ENCODE measurements at regions not wholly inside any gene's neighbourhood (a gene's known extent, or its start where the extent isn't known, plus 50 kb on each side); places are given as distances from the start of the nearest gene placed in this dataset.
A peak's percentile ranks its signal among the peaks of the same experiment; 100 is the strongest.
"Not testable (repeated sequence)": the region's sequence is repeated elsewhere in the genome, so short reads cannot be mapped to it uniquely, and the experiment has no call there.

DNA sequence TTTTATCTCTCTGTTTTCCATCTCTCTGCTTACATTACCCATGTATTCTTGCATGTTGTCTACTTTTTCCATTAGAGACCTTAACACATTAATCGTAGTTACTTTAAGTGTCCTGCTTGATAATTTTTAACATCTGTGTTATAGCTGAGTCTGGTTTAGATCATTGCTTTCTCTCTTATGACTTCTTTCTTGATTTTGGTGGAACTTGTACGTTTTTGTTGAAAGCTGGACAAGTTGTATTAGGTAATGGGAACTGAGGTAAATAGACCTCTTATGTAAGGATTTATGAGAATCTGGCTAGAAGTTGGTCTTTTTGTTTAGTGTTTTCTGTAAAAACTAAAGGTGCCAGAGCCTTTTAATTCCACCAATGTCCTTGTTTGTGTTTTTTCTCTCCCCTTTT lies 100.8 kb upstream of the LYZL2 start:
- DNase-seq = no peak

DNA sequence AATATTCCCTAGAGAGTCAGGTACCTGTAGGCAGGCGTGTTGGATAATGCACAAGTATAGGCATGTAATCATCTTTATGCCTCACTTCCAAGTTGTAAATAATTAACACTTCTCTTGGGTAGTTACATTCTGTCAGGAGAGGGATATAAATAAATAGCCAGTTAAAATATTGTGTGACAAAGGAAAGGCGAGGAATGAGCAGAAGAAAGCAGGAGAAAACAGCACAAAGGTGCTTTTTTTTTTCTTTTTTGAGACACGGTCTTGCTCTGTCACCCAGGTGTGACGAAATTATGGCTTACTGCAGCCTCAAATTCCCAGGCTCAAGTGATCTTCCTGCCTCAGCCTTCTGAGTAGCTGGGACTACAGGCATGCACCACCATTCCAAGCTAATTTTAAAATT lies 99.2 kb upstream of the LYZL2 start:
- no peak for DNase-seq

DNA sequence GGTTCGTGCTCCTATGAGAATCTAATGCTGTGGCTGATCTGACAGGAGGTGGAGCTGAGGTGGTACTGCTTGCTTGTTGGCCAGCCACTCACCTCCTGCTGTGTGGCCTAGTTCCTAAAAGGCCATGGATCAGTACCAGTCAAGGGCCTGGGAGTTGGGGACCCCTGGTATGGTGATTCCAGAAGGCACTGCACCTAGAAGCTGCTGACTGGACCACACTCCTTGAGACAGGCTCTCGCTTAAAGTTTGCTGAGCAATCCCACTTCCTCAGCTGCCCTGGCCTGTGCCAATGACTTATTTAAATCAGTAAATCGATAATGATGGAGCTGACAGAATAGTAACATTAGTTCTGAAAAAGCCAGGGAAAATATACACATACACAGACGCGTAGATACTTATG lies 98.6 kb upstream of the LYZL2 start:
- no peak for DNase-seq

DNA sequence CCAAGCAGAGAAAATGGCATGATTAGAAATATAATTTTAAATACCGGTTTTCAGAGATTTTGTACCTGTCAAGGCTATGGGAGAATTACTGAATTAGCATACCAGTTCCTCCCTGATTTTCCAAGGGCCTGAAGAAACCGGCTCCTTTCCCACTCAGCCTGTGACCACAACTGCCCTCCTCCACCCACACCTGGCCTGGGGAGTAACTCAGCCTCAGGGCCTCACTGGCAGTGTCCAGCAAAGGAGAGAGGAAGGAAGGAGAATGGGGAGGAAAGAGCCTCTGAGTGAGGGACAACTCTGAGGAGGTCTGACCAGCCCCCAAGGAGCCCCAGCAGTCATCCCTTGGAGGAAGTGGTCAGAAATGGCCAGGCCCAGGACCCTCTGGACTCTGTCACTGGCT lies 98.0 kb upstream of the LYZL2 start:
- no peak for DNase-seq

DNA sequence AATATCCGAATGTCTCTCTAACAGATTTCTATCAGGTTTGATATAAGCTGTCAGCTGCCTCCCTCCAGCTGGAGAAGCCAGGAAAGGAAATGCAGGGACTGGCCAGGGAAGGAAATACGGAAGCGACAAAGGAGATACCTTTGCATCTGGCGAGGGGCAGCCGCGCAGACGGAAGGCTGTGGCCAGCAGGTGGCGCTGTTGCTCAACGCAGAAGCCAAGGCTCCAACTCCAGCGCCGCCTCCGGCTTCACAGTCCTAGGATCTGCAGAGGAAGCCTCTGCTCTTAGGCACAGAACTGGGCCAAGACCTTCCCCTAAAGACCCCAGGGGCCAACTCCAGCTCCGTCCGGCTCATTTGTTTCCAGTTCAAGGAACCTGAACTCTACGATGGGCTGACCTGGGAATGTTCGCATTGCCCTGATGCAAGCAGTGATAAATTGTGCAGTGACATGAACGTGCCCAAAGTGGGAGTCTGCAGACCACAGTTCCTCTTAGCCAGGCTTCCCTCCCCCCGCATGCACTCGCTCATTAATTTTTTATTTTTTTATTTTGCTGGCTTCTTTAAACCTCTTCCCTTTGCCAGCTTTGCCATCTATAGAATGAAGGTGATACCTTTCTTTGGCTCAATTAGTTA lies 97.3 kb upstream of the LYZL2 start:
- peak; percentile 70 to 88 for DNase-seq

DNA sequence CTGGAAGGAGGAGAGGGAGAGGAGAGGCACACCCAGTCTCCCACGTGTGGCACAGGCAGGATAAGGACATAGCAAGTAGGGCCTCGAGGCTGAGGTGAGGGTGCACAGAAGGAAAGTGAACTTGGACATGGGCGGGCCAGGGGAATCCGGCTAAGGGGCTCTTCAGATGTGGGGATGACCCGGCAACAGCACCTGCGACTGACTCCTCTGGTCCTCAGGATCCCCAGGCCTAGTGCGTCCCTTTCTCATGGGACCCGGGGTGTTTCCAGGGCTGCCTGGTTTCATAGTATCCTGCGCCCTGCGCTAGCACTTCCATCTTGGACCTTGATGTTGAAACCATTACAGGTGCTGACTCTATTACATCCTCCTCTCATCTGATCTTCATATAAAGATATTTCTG lies 96.1 kb upstream of the LYZL2 start:
- no peak for DNase-seq

DNA sequence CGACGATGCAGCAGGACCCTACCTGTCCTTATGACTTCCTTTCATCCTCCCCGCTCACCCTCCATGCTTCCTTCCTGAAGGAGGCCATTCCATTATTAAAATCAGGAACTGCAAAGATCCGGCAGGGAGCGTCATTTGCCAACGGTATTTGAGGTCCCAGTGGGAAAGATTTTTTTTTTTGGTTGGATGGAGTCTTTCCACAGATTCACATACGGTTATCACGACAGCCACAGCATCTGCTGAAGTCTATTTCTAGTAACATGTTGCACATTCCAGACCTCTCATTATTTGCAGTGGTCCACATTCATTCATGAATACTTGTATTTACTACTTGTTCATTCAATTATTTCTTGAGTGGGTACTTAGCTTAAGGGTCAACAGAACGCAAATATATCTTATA lies 94.7 kb upstream of the LYZL2 start:
- DNase-seq = no peak

DNA sequence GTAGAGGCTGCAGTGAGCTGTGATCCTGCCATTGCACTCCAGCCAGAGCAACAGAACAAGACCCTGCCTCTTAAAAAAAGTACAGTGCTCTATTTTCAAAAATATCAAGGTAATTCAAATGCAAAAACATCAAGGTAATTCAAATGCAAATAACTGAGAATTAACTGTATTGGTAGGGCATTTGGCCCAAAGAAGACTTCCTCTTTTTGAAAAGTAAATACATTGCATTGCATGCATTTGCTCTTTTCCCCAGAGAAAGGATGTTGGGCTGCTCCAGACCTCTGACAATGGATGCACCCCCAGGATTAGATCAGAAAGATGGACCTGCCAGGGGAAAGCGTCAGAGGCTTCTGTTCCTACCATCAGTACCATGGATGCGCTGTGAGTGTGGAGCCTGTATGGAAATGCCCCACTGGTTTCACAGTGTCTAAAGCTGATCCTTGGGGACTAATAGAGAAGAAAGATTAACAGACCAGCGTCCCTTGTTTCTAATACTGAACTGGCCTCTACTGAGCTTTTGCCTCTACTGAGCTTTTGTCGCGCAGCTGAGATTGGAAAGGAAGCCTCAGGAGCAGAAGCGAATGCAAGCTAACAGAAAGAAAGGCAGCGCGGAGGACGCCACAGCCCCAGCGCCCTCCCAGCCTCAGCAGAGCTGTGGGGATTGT lies 93.5 kb upstream of the LYZL2 start:
- DNase-seq = no peak

DNA sequence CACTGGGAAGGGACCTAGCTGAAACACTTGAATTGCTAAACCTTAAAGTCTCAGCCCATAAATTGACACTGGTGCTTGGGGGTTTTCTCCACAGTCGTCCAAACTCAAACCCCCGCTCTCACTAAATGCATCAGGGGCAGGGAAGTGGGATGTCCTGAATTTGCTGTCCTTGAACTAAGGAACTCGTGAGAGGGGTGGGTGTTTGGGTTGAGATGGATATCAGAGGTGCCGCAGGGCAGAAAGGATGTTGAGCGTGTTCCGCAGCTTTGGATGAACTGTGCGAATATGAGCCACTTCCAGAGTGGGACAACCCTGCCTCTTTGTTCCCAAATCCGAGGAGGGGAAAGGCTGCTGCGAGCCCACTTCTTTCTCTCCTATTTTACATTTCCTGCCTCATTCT lies 90.3 kb upstream of the LYZL2 start:
- DNase-seq = no peak

DNA sequence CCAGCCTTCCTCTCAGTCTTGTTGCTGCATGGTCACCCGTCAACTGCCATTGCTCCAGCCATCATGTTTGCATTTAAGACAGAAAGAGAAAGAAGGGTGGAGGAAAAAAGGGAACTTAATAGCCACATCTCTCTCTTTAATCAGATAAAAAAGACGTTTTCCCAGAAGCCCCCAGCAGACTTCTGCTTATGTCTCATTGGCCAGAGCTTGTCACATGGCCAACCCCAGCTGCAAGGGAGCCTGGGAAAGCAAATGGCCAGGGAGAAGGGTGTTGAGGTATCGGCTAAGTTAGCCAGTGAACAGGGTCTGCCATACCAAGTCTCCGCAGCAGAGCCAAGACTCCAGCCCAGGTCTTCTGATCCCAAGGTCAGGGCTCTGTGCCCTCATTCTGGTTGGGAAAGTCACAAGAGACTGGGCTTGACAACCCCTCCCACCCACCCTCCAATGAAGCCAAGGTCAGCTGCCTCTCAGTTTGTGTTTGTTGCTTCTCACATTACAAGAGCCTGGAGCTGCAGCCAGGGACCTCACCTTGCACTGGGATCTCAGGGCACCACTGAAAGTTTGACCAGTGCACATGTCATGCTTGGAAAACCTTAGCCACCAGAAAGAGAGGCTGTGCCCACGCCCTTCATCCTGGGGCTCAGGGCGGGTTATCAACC lies 80.3 kb upstream of the LYZL2 start:
- no peak for DNase-seq

DNA sequence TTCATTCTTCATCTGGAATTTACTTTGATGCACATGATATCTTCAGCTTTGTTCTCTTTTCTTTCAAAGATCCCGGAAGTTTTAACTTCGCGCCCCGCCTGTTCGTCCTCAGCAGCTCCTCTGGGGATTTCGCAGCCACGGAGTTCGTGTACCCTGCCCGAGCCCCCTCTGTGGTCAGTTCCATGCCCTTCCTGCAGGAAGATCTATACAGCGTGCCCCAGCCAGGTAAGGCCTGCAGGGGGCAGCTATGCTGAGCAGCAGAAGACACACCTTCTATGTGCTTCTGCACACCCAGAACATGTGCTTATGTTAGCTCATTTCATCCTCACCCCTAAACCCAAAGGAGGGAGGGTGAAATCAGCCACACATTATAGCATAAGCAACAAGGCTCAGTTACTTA lies 79.7 kb upstream of the LYZL2 start:
- DNase-seq = no peak

DNA sequence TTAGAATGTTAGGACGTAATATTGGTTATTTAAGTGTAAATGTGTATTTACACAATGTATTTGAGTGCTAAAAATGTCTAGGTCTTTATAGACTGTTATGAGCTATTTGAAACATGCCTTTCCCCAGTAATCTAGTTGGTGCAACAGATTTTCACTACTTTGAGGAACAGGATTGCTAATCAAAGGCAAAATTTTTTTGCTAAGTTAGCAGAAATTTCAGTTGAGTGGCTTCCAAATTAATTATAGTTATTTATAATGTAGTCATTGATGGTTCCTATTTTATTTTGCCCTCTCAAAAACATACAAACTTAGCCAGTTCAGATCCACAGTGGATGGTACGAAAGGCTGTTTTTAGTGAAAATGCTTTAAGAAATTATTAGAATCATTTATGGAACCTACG lies 78.7 kb upstream of the LYZL2 start:
- no peak for DNase-seq

DNA sequence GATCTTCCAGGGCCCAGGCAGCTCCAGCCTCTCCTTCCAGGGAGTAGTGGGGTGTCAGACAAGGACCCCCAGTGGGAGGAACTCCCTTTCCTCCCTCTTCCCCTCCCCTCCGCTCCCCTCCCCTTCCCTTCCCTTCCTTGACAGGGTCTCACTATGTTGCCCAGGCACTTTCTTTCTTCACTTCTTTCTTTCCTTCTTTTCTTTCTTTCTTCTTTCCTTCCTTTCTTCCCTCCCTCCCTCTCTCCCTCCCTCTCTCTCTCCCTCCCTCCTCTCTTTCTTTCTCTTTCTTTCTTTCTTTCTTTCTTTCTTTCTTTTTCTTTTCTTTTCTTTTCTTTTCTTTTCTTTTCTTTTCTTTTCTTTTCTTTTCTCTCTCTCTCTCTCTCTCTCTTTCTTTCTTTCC lies 76.6 kb upstream of the LYZL2 start:
- not testable (repeated sequence) for DNase-seq

DNA sequence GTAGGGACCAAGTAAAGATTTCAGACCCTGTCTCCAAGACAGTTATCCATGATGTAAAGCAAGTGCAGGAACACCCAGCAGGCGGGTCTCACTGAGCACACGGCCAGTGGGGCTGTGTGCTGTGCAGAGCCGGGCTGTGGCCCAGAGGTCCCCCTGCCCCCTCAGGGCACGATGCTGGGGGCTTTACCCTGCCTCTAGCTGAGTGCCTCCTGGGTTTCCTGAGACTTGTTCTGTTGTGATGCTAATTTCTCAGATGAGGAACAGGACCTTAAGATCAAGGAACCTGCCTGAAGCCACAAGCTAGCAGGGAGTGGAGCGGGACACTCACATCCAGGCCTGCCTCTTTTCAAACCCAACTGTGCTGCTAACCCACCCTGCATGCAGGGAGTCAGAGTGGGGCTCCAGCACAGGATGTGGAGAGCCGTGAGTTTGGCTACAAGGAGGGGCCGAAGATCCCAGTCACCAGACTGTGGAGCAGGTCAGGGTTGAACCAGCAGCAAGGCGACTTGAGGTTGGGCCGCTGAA lies 76.1 kb upstream of the LYZL2 start:
- no peak for DNase-seq

DNA sequence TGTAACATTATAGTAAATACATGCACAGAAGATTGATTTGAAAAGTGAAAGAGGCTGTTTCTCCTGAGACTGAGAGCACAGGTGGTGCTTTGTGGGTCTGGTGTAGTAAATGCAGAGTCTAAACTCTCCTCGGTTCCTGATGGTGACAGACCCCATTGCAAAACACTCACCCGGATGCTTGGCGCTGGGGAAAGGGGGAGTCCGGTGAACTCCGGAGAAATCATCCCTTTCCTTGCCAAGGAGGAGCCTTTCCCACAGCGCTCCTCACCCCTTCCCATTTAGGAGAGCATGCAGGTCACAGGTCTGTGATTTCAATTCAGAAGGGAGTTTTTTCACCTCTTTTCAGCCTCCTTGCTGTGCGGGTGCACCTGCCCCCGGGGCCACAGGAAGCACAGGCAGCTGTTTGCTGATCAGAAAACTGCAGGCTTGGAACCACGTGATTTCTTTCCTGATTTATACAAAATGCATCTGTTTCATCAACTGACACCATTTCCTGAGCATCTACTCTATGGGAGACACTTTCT lies 75.6 kb upstream of the LYZL2 start:
- no peak for DNase-seq

DNA sequence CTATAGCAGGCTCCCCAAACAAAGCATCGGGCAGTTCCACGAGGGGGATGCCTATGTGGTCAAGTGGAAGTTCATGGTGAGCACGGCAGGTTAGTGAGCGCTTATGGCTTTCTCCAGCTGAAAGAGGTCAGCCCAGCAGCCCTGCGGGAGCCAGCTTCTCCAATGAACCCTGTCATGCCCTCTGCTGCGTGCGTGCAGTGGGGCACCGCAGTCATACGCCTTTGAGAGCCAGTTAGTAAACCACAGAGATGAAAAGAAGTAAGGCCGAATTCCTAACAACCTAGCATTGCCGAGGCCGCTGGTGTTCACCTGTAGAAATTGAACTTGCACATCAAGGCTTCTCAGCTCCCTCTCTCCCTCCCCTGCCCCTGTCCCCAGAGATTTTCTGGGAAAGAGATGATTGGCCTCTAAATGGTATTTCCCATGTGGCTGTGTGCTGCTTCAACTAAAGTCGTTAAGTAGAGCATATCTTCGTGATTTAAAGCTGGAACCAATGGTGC lies 75.1 kb upstream of the LYZL2 start:
- peak in 1 of 2 experiments; percentile 33 for DNase-seq

DNA sequence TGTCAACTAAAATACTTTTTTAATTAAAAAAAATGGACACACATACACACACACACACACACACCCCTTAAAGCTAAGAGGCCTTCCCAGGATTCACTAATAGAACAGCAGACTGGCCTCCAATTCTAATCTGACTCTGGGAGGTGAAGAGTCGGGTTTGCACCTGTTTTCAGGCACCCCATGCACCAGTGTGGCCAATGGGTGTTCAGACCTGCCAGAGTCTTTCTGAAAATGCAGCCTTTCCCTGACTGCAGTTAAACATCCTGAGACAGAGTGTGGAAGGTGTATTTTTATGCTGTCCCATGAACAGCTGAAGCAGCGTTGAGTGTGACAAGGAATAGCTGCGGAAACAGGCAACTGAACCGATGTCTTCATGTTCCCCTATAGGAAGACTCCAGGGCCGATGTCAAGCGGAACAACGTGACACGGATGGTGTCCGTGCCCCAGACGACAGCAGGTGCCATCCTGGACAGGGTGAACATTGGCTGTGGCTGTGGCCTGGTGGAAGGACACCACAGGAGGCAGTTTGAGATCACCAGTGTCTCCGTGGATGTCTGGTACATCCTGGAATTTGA lies 74.6 kb upstream of the LYZL2 start:
- no peak for DNase-seq

DNA sequence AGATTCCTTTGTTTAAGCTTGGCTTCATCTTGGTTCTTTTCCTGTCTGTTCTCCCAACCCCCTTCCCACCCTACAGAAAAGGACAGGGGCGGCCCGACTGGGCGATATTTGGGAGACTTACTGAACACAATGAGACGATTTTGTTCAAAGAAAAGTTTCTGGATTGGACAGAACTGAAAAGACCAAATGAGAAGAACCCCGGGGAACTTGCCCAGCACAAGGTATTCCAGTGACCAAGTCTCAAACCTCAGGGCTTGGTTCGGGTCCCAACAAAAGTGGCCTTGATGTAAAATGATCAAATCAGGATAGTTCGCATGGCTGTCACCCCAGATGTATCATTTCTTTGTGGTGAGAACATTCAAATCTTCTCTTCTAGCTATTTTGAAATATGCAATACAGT lies 73.9 kb upstream of the LYZL2 start:
- DNase-seq = not testable (repeated sequence)

DNA sequence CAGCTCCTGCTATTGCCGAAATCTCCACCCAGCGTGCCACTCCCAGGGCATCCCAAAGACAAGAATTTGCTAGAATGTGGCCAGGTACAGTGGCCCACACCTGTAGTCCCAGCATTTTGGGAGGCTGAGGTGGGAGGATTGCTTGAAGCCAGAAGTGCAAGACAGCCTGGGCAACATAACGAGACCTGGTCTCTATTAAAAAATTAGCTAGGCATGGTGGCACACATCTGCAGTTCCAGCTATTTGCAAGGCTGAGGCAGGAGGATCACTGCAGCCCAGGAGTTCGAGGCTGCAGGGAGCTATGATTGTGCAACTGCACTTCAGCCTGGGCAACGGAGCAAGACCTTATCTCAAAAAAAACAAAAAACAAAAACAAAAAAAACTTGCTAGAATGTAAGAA lies 73.3 kb upstream of the LYZL2 start:
- no peak for DNase-seq

DNA sequence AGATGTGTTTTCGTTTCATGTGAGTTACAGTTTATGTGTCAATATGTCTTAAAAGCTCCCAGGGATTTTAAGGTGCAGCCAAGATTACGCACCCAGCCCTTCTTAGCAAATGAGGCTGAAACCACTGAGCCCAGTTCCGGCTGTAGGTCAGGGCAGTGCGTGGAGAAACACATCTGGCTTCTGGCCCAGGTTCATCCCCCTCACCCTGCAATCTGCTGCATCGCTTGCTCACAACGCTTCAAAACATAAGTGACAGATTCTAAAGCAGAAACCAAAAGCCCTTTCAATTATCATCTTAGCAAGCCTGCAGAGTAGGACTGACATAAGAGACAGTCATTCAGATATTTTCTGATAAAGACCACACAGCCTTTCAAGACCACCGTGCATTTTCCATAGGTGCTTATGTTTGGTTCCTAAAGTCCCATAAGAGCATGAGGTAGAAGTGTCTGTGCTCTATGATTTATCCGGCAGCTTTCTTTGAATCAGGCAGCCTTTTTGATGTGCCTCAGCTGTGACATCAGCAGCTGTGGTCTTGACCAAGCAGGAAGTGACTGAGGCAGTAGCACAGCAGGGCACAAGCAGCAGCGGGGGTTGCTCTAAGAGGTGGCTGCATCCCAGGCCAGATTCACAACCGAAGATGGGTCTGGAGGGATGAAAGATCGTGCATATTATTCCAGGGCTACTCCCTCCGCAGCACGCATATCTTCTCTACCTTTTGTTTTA lies 72.1 kb upstream of the LYZL2 start:
- peak; percentile 61 to 71 for DNase-seq

DNA sequence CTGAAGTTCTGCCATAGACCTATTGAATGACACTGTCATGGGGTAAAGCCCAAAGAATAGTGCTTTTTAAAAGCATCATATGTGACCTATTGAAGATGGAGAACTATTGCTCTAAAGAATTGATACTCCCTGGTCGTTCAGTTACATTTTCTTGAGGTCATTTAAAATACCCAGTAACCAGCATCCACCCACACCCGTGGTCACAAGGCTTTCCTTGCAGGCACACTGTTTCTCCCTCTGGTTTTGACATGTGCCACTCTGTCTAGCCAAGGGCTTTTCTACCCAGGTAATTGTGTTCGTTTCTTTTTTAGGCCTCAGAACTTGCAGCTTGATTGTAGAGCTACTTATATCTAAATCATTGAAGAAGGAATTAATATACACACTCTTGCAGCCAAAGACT lies 68.3 kb upstream of the LYZL2 start:
- no peak for DNase-seq

DNA sequence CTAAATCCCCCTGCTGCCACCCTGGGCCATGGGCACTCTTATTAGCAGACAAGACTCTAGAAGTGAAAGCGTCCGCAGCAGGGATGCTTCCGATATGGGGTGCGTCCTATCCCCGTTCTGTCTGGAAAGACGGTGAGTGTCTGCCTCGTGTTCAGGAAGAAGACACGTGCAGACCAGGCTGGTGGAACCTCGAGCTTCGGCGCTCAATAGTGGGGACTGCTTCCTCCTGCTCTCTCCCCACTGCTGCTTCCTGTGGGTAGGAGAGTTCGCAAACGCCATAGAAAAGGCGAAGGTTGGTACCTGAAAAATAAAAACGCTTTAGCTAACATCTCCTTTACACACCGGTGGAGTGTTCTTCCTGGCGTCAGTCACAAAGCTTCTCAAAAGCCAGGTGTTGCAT lies 67.7 kb upstream of the LYZL2 start:
- not testable (repeated sequence) for DNase-seq

All from stimulated activated CD4-positive, alpha-beta T cell treated with anti-CD3 and anti-CD28 coated beads, Interleukin-4, amount 100 ng/mL, for 4 hours (primary cell).